GM21717 (cell line): ENCODE measurements at regions not wholly inside any gene's neighbourhood (a gene's known extent, or its start where the extent isn't known, plus 50 kb on each side); places are given as distances from the start of the nearest gene placed in this dataset.

Experiments
- ATAC-seq: cut with Tn5 transposase; IDR thresholded peaks from one replicate; pipeline ENCODE4 v1.9.1; 2021; ENCODE audit warnings: mild to moderate bottlenecking, moderate library complexity; ENCODE audit not compliant: unreplicated experiment

GRCh38 chr1:67632811-67633655 is 52.0 kb upstream of the GADD45A start:
- ATAC-seq, result no peak

- ATAC-seq, result no peak
These were observed 50.5 kb upstream of the GADD45A start for GRCh38 chr1:67634396-67634935.

- no peak for ATAC-seq
These were observed 49.8 kb upstream of the GADD45A start for GRCh38 chr1:67635055-67635809.
